ENCODE measurements at regions not wholly inside any gene's neighbourhood (a gene's known extent, or its start where the extent isn't known, plus 50 kb on each side); places are given as distances from the start of the nearest gene placed in this dataset.

DNA sequence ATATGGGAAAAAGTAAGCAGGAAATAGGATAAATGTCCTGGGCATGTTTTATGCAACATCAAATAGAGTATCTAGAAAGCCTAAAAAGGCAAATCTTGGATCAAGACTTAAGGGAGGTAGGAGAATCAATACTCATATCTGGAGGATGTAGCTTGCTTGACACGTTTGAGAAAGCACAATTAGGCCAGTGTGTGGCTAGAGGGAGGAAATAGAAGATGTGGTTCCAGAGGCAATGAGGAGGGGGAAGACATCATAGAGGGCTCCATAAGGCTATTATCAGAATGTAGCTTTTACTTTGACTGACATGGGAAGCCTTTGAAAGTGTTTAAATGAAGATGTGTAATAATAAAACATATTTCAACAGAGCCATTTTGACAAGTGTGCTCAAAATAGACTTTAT, 200.7 kb upstream of the CDH12 start:
- DNase-seq, result no peak
- Histone ChIP-seq H3K27ac (no peak overlapping the region), H3K36me3 (ENCODE audit: low read depth, missing control alignments) (no peaks in the 10 kb centered on the region), H3K27me3 (no peaks in the 10 kb centered on the region), H3K4me1 (no peaks in the 10 kb centered on the region), H3K9me3 (no peaks in the 10 kb centered on the region), H3K4me3 (no peak overlapping the region)
- intact Hi-C loops (cut with DNase I; ENCODE audit: low total_unique reads), result no loop called here
- WGBS, 2 donors, result 34 to 36% methylated on average over 1 of the region's 1 CpG
- TF ChIP-seq POLR2A (IDR thresholded peaks at IDR 0.05), result no peak
- TF ChIP-seq, protein P1, sequence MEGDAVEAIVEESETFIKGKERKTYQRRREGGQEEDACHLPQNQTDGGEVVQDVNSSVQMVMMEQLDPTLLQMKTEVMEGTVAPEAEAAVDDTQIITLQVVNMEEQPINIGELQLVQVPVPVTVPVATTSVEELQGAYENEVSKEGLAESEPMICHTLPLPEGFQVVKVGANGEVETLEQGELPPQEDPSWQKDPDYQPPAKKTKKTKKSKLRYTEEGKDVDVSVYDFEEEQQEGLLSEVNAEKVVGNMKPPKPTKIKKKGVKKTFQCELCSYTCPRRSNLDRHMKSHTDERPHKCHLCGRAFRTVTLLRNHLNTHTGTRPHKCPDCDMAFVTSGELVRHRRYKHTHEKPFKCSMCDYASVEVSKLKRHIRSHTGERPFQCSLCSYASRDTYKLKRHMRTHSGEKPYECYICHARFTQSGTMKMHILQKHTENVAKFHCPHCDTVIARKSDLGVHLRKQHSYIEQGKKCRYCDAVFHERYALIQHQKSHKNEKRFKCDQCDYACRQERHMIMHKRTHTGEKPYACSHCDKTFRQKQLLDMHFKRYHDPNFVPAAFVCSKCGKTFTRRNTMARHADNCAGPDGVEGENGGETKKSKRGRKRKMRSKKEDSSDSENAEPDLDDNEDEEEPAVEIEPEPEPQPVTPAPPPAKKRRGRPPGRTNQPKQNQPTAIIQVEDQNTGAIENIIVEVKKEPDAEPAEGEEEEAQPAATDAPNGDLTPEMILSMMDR (IDR thresholded peaks at IDR 0.05), result no peak

- intact Hi-C loops (cut with DNase I; ENCODE audit: low total_unique reads), result no loop called here
- Histone ChIP-seq H3K4me3 (no peak overlapping the region), H3K9me3 (no peaks in the 10 kb centered on the region), H3K36me3 (ENCODE audit: low read depth, missing control alignments) (no peaks in the 10 kb centered on the region), H3K27ac (no peak overlapping the region), H3K4me1 (no peaks in the 10 kb centered on the region), H3K27me3 (no peaks in the 10 kb centered on the region)
- 50 to 52% methylated on average over 3 of the region's 3 CpGs for WGBS, 2 donors
- DNase-seq, result no peak
- TF ChIP-seq, protein P1 (IDR thresholded peaks at IDR 0.05), result no peak
- no peak for TF ChIP-seq POLR2A (IDR thresholded peaks at IDR 0.05)
Measured at GRCh38 chr5:23042226-23042625, 189.1 kb upstream of the CDH12 start.

- DNase-seq, result no peak
- Histone ChIP-seq H3K27ac (no peak overlapping the region), H3K4me1 (no peaks in the 10 kb centered on the region), H3K4me3 (no peak overlapping the region), H3K27me3 (no peaks in the 10 kb centered on the region), H3K9me3 (no peaks in the 10 kb centered on the region), H3K36me3 (ENCODE audit: low read depth, missing control alignments) (no peaks in the 10 kb centered on the region)
- no peak for TF ChIP-seq POLR2A (IDR thresholded peaks at IDR 0.05)
- TF ChIP-seq, protein P1 (IDR thresholded peaks at IDR 0.05), result no peak
- intact Hi-C loops (cut with DNase I; ENCODE audit: low total_unique reads), result no loop called here
- WGBS, 2 donors, result 21 to 94% methylated on average over 1 of the region's 1 CpG
Measured at GRCh38 chr5:23035555-23036090, 182.5 kb upstream of the CDH12 start.

DNA sequence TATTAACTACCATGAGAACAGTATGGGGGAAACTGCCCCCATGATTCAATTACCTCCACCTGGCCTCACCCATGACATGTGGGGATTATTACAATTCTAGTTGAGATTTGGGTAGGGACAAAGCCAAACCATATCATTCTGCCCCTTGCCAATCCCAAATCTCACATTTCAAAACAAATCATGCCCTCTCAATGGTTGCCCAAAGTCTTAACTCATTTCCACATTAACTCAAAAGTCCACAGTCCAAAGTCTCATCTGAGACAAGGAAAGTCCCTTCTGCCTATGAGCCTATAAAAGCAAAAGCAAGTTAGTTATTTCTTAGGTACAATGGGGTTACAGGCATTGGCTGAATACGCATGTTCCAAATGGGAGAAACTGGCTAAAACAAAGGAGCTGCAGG, 180.7 kb upstream of the CDH12 start:
- DNase-seq, result no peak
- Histone ChIP-seq H3K27me3 (no peaks in the 10 kb centered on the region), H3K9me3 (no peaks in the 10 kb centered on the region), H3K4me1 (no peaks in the 10 kb centered on the region), H3K36me3 (ENCODE audit: low read depth, missing control alignments) (no peaks in the 10 kb centered on the region), H3K27ac (no peak overlapping the region), H3K4me3 (no peak overlapping the region)
- intact Hi-C loops (cut with DNase I; ENCODE audit: low total_unique reads), result no loop called here
- 91 to 100% methylated on average over 1 of the region's 1 CpG for WGBS, 2 donors
- no peak for TF ChIP-seq POLR2A (IDR thresholded peaks at IDR 0.05)
- TF ChIP-seq, protein P1 (IDR thresholded peaks at IDR 0.05), result no peak

DNA sequence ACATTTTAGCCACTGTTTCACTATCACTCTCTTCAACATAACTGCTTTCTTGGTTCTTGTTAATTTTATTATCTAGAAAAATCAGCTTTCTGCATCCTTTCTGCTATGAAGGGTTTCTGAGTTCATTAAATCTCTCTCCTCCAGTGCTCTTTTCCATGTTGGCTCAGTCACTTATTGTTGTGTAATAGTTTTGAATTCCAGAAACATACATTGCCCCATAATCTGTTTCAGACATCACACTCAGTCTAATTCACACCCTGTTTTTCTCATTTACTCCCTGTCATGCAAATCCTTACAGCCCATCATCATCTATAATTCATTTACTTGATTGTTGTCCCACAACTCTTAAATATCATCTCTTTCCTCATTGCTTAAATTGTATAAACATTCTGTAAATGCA, 176.1 kb upstream of the CDH12 start:
- TF ChIP-seq, protein P1 (IDR thresholded peaks at IDR 0.05), result no peak
- TF ChIP-seq POLR2A (IDR thresholded peaks at IDR 0.05), result no peak
- no peaks in the 10 kb centered on the region for H3K4me1 ChIP-seq
- H3K9me3 ChIP-seq, result no peaks in the 10 kb centered on the region
- intact Hi-C loops (cut with DNase I; ENCODE audit: low total_unique reads), result no loop called here
- no peak overlapping the region for H3K27ac ChIP-seq
- no peak for DNase-seq
- no peak overlapping the region for H3K4me3 ChIP-seq
- H3K27me3 ChIP-seq, result no peaks in the 10 kb centered on the region
- H3K36me3 ChIP-seq (ENCODE audit: low read depth, missing control alignments), result no peaks in the 10 kb centered on the region

Data from testis (tissue), 2 donors.